PFSK-1 (cell line): ENCODE measurements at regions not wholly inside any gene's neighbourhood (a gene's known extent, or its start where the extent isn't known, plus 50 kb on each side); places are given as distances from the start of the nearest gene placed in this dataset.

ENCODE experiments used
- FOXP2 ChIP-seq: optimal IDR thresholded peaks from 2 replicates; pipeline ENCODE3; 2011; ENCODE audit warnings: borderline replicate concordance, control low read depth, inconsistent platforms; ENCODE audit not compliant: insufficient read depth; ENCODE audit errors: extremely low read length, extremely low read depth
- POLR2AphosphoS5 ChIP-seq: IDR thresholded peaks from 2 replicates; pipeline ENCODE4 v1.6.1; 2012; ENCODE audit warnings: low read depth, mild to moderate bottlenecking, control low read depth, low read length, moderate library complexity
- REST ChIP-seq, 2 experiments: IDR thresholded peaks; 2 replicates each; pipeline versions ENCODE4 v1.6.1 to v1.8.0; 2011 to 2012; ENCODE audit warnings: low read depth in 2 of 2, low read length in 2 of 2, control low read depth in 1 of 2, inconsistent platforms in 1 of 2, mild to moderate bottlenecking in 1 of 2, moderate library complexity in 1 of 2; ENCODE audit not compliant: insufficient read depth in 1 of 2
- SIN3A ChIP-seq: IDR thresholded peaks from 2 replicates; pipeline ENCODE4 v1.6.1; 2012; ENCODE audit warnings: mild to moderate bottlenecking, low read length, moderate library complexity, borderline replicate concordance; ENCODE audit not compliant: insufficient read depth
- TAF1 ChIP-seq: IDR thresholded peaks from 2 replicates; pipeline ENCODE4 v1.6.1; 2012; ENCODE audit warnings: low read length, control low read depth, borderline replicate concordance; ENCODE audit not compliant: insufficient read depth

GRCh38 chr2:2570871-2571270 lies 239.8 kb upstream of the MYT1L start:
- TF ChIP-seq REST (IDR thresholded peaks at IDR 0.05; ENCODE audit: insufficient read depth in 1 of 2, low read depth in 2 of 2, low read length in 2 of 2) (no peak), SIN3A (no peak), FOXP2 (no peak), POLR2AphosphoS5 (no peak), TAF1 (no peak)

- TF ChIP-seq SIN3A (no peak), FOXP2 (no peak), POLR2AphosphoS5 (no peak), TAF1 (no peak), REST (IDR thresholded peaks at IDR 0.05; ENCODE audit: insufficient read depth in 1 of 2, low read depth in 2 of 2, low read length in 2 of 2) (no peak)
These were observed 239.3 kb upstream of the MYT1L start for GRCh38 chr2:2570360-2570759.

GRCh38 chr2:2569836-2570235 lies 238.8 kb upstream of the MYT1L start:
- TF ChIP-seq FOXP2 (no peak), SIN3A (no peak), TAF1 (no peak), POLR2AphosphoS5 (no peak), REST (IDR thresholded peaks at IDR 0.05; ENCODE audit: insufficient read depth in 1 of 2, low read depth in 2 of 2, low read length in 2 of 2) (no peak)

GRCh38 chr2:2569306-2569705 lies 238.2 kb upstream of the MYT1L start:
- TF ChIP-seq POLR2AphosphoS5 (no peak), SIN3A (no peak)

GRCh38 chr2:2568411-2568810 lies 237.3 kb upstream of the MYT1L start:
- no peak for TF ChIP-seq POLR2AphosphoS5
- no peak for TF ChIP-seq SIN3A
- TF ChIP-seq REST (IDR thresholded peaks at IDR 0.05; ENCODE audit: insufficient read depth in 1 of 2, low read depth in 2 of 2, low read length in 2 of 2), result no peak
- TF ChIP-seq FOXP2, result no peak
- TF ChIP-seq TAF1, result no peak
